ENCODE measurements at regions not wholly inside any gene's neighbourhood (a gene's known extent, or its start where the extent isn't known, plus 50 kb on each side); places are given as distances from the start of the nearest gene placed in this dataset.

GRCh38 chr10:65816536-65816935 lies 1109.3 kb upstream of the LRRTM3 start:
- no peak for DNase-seq

GRCh38 chr10:65818990-65819389 lies 1106.8 kb upstream of the LRRTM3 start:
- DNase-seq = no peak

- no peak for DNase-seq
These were observed 1098.5 kb upstream of the LRRTM3 start for GRCh38 chr10:65827359-65827758.

- no peak for DNase-seq
These were observed 1087.0 kb upstream of the LRRTM3 start for GRCh38 chr10:65838811-65839210.

- DNase-seq = no peak
These were observed 1082.6 kb upstream of the LRRTM3 start for GRCh38 chr10:65843203-65843602.

GRCh38 chr10:65845916-65846315 lies 1079.9 kb upstream of the LRRTM3 start:
- no peak for DNase-seq

- no peak for DNase-seq
These were observed 1079.3 kb upstream of the LRRTM3 start for GRCh38 chr10:65846541-65846940.

GRCh38 chr10:65846949-65847348 lies 1078.9 kb upstream of the LRRTM3 start:
- no peak for DNase-seq

- DNase-seq = no peak
These were observed 1078.2 kb upstream of the LRRTM3 start for GRCh38 chr10:65847436-65848230.

- DNase-seq = no peak
These were observed 1067.0 kb upstream of the LRRTM3 start for GRCh38 chr10:65858841-65859240.

- no peak for DNase-seq
These were observed 1064.6 kb upstream of the LRRTM3 start for GRCh38 chr10:65861249-65861648.

Data from central memory CD4-positive, alpha-beta T cell (primary cell).